K562 (cell line): ENCODE measurements at regions not wholly inside any gene's neighbourhood (a gene's known extent, or its start where the extent isn't known, plus 50 kb on each side); places are given as distances from the start of the nearest gene placed in this dataset.

Experiments
- KLF6 ChIP-seq: fragments of 250-450 bp; sonication (Bioruptor Pico); IDR thresholded peaks from 2 replicates; pipeline ENCODE4 v1.4.0; 2020; ENCODE audit warnings: mild to moderate bottlenecking, moderate library complexity, borderline replicate concordance
- UBTF ChIP-seq, 2 experiments: IDR thresholded peaks; 2 replicates each; pipeline ENCODE4 v1.6.1; 2012; ENCODE audit warnings: improper control_type of control experiment in 2 of 2, low read depth in 2 of 2, low read length in 2 of 2, borderline replicate concordance in 1 of 2

GRCh38 chr7:80316811-80317210, 182.2 kb downstream of the GNAI1 start:
- no peak for TF ChIP-seq KLF6 (CRISPR knock-in tag)
- TF ChIP-seq UBTF (IDR thresholded peaks at IDR 0.05; ENCODE audit: borderline replicate concordance in 1 of 2, low read depth in 2 of 2, low read length in 2 of 2), result no peak
